Uterus (tissue), 3 donors: ENCODE measurements at regions not wholly inside any gene's neighbourhood (a gene's known extent, or its start where the extent isn't known, plus 50 kb on each side); places are given as distances from the start of the nearest gene placed in this dataset.

Experiments
- DNase-seq, 2 donors: peaks; one replicate each; pipeline ENCODE4 v3.0.0-alpha.2; 2019 to 2020
- H3K27ac ChIP-seq, 2 donors: fragments of 200-600 bp; sonication (generic); 1 replicate in 1 of 2; 2 replicates in 1 of 2; pipeline ENCODE4 v1.5.1; 2016 to 2018
- H3K27me3 ChIP-seq, 2 donors: fragments of 200-600 bp; sonication (generic); one replicate each; pipeline ENCODE4 v1.5.1; 2018 to 2019; ENCODE audit warnings: control low read depth in 1 of 2
- H3K36me3 ChIP-seq, 2 donors: fragments of 200-600 bp; sonication (generic); one replicate each; pipeline ENCODE4 v1.5.1; 2019; ENCODE audit warnings: control low read depth in 1 of 2
- H3K4me1 ChIP-seq, 2 donors: fragments of 200-600 bp; sonication (generic); one replicate each; pipeline ENCODE4 v1.5.1; 2018 to 2019; ENCODE audit warnings: control low read depth in 1 of 2
- H3K4me3 ChIP-seq, 2 donors: fragments of 200-600 bp; sonication (generic); 1 replicate in 1 of 2; 2 replicates in 1 of 2; pipeline ENCODE4 v1.5.1; 2018 to 2019; ENCODE audit warnings: mild to moderate bottlenecking in 1 of 2
- H3K9me3 ChIP-seq, 2 donors: fragments of 200-600 bp; sonication (generic); one replicate each; pipeline ENCODE4 v1.5.1; 2019; ENCODE audit warnings: control low read depth in 1 of 2
- CTCF ChIP-seq, 4 experiments: fragments of 200-600 bp in 2 of 4; fragments of 450-650 bp in 2 of 4; sonication (generic) in 2 of 4; IDR thresholded peaks; one replicate each; pipeline ENCODE4 v1.5.1; 2016 to 2019; ENCODE audit warnings: antibody characterized with exemption in 4 of 4, mild to moderate bottlenecking in 2 of 4, moderate library complexity in 1 of 4
- POLR2A ChIP-seq, 2 donors: fragments of 450-650 bp; IDR thresholded peaks; one replicate each; pipeline ENCODE4 v1.6.1; 2016; ENCODE audit warnings: antibody characterized with exemption in 2 of 2, mild to moderate bottlenecking in 1 of 2, moderate library complexity in 1 of 2
- intact Hi-C: fragments of 100-400 bp; cut with DNase I; formaldehyde crosslinking; loops from one replicate; pipeline ENCODE4 v1.15.1; 2023; ENCODE audit warnings: low total_unique reads
- donor health status: DM: yes; HTN: yes; CAD: no.

- Histone ChIP-seq H3K36me3 (no peaks in the 10 kb centered on the region), H3K27me3 (no peaks in the 10 kb centered on the region), H3K9me3 (no peaks in the 10 kb centered on the region), H3K4me1 (no peaks in the 10 kb centered on the region), H3K27ac (no peak overlapping the region), H3K4me3 (no peak overlapping the region)
- no peak for TF ChIP-seq CTCF (IDR thresholded peaks at IDR 0.05)
- no peak for TF ChIP-seq POLR2A (IDR thresholded peaks at IDR 0.05)
- intact Hi-C loops, result no loop called here
- DNase-seq, result no peak
Measured at GRCh38 chr9:28841775-28842174, 1268.5 kb upstream of the C9orf72 start.

GRCh38 chr9:28847331-28847730 lies 1274.0 kb upstream of the C9orf72 start:
- H3K36me3 ChIP-seq, result no peaks in the 10 kb centered on the region
- H3K27ac ChIP-seq, result no peak overlapping the region
- H3K9me3 ChIP-seq, result no peaks in the 10 kb centered on the region
- no peaks in the 10 kb centered on the region for H3K4me1 ChIP-seq
- no peaks in the 10 kb centered on the region for H3K27me3 ChIP-seq
- H3K4me3 ChIP-seq, result no peak overlapping the region
- intact Hi-C loops, result no loop called here
- TF ChIP-seq POLR2A (IDR thresholded peaks at IDR 0.05) (no peak), CTCF (IDR thresholded peaks at IDR 0.05) (no peak)
- no peak for DNase-seq

GRCh38 chr9:28848671-28849070 lies 1275.4 kb upstream of the C9orf72 start:
- no peak for DNase-seq
- Histone ChIP-seq H3K27ac (no peak overlapping the region), H3K4me3 (no peak overlapping the region), H3K9me3 (no peaks in the 10 kb centered on the region), H3K4me1 (no peaks in the 10 kb centered on the region), H3K27me3 (no peaks in the 10 kb centered on the region), H3K36me3 (no peaks in the 10 kb centered on the region)
- intact Hi-C loops, result no loop called here
- TF ChIP-seq POLR2A (IDR thresholded peaks at IDR 0.05) (no peak), CTCF (IDR thresholded peaks at IDR 0.05) (no peak)

GRCh38 chr9:28853477-28853876 lies 1280.2 kb upstream of the C9orf72 start:
- H3K9me3 ChIP-seq, result no peaks in the 10 kb centered on the region
- no peak overlapping the region for H3K4me3 ChIP-seq
- H3K27ac ChIP-seq, result no peak overlapping the region
- DNase-seq, result no peak
- intact Hi-C loops, result no loop called here
- no peaks in the 10 kb centered on the region for H3K27me3 ChIP-seq
- TF ChIP-seq CTCF (IDR thresholded peaks at IDR 0.05) (no peak), POLR2A (IDR thresholded peaks at IDR 0.05) (no peak)
- no peaks in the 10 kb centered on the region for H3K4me1 ChIP-seq
- H3K36me3 ChIP-seq, result no peaks in the 10 kb centered on the region

GRCh38 chr9:28866951-28867350 lies 1293.7 kb upstream of the C9orf72 start:
- Histone ChIP-seq H3K27me3 (no peaks in the 10 kb centered on the region), H3K27ac (no peak overlapping the region), H3K36me3 (no peaks in the 10 kb centered on the region), H3K9me3 (no peaks in the 10 kb centered on the region), H3K4me3 (no peak overlapping the region), H3K4me1 (no peaks in the 10 kb centered on the region)
- intact Hi-C loops, result no loop called here
- no peak for DNase-seq
- no peak for TF ChIP-seq CTCF (IDR thresholded peaks at IDR 0.05)
- TF ChIP-seq POLR2A (IDR thresholded peaks at IDR 0.05), result no peak
